ENCODE measurements at regions not wholly inside any gene's neighbourhood (a gene's known extent, or its start where the extent isn't known, plus 50 kb on each side); places are given as distances from the start of the nearest gene placed in this dataset.
"Not testable (repeated sequence)": the region's sequence is repeated elsewhere in the genome, so short reads cannot be mapped to it uniquely, and the experiment has no call there.

- no peak for DNase-seq
Observed at GRCh38 chr2:49465157-49465831, 311.0 kb upstream of the FSHR start.

DNA sequence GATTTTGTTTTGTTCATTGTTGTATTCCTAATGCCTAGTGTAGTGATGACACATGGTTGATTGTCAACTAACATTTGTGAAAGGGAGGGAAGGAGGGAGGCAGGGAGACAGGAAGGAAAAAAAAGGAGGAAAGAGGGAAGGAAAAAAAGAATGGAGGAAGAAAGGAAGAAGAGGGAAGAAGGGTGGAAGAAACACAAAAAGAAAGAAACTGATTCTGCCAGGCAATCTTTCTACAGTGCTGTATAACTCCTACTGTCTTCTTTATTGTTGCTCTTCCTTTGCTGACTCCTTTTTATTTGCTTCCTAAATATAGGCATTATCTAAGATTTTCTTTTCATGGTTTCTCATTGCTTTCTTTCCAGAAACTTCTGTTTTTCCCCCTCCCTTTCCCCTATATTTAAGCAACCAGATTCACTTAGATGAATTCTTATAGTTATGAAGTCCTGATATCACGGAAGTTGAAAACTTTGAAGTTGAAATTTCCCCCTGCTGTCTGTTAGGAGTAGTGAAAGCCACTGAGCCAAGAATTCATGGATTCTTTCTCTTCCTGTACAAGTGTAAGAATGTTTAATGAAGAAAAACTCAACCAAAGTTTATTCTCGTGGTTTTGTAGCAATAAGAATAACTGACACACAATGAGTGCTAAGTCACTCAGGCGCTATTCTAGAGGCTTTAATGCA is 305.1 kb upstream of the FSHR start:
- DNase-seq, result no peak

- no peak for DNase-seq
Observed at GRCh38 chr2:49444005-49444404, 289.7 kb upstream of the FSHR start.

DNA sequence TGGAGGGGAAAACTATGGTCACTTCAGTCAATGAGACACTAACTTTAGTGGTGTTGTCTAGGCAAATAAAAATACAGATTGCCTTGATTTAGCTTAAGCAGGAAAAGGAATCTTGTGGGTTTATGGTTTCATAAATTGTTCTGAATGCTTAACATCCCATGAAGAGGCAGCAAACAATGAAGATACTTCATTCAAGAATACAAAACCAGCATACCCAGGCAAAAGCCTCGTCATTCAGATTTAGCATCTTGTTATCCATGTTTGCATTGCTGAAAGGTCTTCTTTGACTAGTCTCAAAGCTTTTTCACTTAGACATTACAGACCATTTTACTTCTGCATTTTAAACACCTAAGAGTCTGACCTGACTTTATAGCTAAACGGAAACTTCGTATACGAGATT is 272.7 kb upstream of the FSHR start:
- no peak for DNase-seq

- DNase-seq, result no peak
Observed at GRCh38 chr2:49416252-49416651, 261.9 kb upstream of the FSHR start.

DNA sequence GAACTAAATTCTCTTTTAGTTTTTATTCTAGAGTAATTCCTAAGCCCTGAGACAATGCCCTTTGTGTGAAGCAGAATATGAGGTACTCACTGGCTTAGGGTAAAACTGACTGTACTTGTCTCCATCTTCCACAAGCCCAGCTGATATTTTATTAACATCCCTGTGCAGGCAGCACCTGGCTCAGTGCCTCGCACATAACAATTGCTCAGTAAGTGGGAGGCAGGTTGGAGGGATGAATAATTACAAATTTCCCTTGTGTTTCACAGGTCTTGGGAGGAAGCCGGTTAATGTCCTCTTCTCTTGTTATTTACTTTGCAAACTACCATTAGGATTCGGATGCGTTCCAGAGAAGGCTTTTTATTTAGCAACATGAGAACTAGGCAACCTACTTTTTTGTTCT is 249.8 kb upstream of the FSHR start:
- DNase-seq, result no peak

DNA sequence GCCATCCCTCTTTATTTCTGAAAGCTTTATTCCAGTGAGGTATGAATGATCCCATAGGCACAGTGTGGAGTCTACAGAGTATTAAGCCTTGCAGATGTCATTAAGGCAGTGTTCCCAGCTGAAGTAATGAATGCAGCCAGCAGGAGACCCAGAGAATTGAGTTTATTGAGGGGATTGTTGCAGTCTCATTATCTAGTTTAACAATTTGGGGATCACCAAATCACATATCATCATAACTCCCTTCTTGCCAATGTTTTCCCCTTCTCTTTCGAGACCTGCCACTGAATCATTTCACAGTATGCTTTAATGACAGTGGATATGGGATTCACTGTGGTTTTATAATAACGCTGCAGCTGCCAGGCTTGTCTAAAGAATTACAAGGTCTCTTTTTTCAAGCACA is 249.3 kb upstream of the FSHR start:
- no peak for DNase-seq

DNA sequence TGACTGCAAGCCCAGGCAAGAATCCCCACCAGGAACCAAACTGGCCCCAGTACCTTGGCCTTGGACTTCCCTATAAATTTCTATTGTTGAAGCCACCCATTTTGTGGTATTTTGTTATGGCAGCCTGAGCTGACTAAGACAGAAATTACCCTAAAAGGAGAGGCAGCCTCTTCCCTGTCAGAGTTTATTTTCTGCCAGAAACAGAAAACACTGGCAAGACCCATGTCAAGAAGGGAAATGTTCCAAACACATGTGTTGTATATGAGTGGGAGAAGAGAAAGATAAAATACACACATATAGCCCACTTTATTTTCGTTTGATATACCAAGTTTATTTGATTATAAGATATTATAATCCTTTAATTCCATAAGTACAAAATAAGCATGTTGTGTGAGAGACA is 225.1 kb upstream of the FSHR start:
- no peak for DNase-seq

GRCh38 chr2:49371128-49371701 is 216.9 kb upstream of the FSHR start:
- no peak for DNase-seq

DNA sequence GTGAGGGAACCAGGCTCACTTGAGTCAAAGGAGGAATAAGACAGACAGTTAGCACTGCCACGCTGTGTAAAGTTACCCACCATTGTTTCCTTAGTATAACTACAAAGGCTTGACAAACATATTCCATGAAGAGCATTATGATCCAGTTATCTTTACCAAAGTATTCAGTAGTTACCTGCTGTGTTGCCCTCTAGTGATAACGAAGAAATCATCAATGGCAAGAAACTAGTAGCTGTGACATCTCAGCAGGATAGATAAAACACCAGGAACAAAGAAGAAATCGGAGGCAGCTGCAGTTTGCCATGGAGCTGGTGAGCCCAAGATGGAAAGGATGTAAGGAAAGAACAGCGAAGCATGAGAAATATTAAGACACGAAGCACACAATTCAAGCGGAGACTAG is 215.3 kb upstream of the FSHR start:
- DNase-seq, result no peak

GRCh38 chr2:49369101-49369500 is 214.8 kb upstream of the FSHR start:
- no peak for DNase-seq

DNA sequence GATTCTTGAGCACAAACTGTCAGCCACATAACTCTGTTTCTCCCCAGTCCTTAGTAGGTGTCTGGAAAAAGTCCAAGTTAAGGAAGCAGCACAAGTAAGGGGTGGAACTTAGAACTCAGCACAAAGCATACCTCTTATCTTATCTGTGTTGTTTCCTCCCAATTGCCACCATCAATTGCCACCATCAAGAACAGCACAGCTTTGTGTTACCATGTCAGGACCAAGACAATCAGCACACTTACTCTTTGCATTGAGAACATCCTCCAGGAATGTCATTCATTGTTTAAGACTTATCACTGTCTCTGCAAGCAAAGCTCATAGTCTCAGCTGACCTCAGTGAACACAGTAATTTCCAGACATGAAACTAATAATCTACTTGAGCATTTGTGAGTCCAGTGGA is 212.7 kb upstream of the FSHR start:
- no peak for DNase-seq

DNA sequence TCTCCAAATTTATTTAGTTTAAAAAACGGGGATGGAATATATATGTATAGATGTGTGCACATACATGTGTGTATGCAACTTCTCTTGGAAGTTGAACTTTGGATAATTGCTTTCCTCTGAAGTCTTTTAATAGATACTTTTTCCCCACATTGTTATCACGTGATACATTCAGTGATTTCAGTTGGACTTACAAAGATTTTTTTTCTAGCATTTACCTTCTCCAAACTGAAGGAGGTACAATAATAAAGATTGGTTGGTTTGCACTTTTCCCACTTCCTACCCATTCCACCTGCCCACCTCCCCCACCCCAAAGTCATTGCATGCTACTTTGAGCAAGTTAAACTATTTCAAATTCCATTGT is 206.1 kb upstream of the FSHR start:
- no peak for DNase-seq

DNA sequence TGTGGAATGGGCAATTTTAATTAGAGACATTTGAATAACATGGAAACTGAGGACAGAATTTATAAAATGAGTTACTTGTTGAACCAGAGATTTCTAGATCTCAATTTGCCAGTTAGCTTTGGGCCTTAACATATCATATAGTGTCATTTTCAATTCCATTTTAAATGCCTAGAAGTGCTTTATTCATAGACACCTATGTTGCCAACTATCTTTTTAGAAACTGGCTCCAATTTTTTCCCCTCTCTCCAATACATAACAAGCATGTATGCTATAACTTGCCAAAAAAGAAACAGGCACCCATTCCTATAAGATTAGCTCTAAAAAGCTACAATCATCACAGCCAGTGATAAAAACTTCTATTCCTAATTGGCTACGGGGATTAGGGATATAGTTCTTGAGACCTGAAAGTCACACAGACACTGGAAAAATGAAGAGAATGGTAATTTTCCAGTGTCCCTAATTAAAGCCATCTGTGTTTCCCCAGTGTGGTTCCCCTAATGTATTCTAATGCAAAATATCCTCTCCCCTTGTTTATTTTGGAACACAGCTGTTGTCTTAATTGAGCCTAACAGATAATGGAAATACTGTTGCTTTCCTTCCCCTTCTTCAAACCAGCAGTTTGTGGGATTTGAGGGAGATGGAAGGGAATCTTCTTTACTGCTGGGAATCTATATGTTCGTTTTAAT is 205.5 kb upstream of the FSHR start:
- DNase-seq, result no peak

GRCh38 chr2:49355611-49356010 is 201.3 kb upstream of the FSHR start:
- no peak for DNase-seq

DNA sequence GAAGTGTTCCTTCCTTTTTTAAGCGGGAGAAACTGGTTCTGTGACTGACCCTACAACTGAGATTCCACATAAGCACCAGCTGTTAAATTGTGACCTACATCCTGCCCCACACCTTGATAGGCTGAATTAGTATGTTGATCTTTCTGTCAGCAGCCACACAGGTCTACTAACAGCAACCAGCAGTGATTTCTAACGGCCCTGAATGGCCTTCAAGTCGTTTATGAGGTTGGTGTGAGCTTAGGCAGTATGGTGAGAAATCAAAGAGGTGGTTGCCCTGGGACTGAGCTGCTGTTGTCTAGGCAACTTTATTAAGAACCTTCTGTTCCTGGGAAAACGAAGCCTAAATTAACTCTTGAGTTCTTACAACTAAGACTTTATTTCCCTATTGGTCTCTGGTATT is 197.2 kb upstream of the FSHR start:
- DNase-seq, result no peak

GRCh38 chr2:49343638-49344037 is 189.3 kb upstream of the FSHR start:
- DNase-seq, result no peak

- DNase-seq, result no peak
Observed at GRCh38 chr2:49342156-49342555, 187.8 kb upstream of the FSHR start.

- no peak for DNase-seq
Observed at GRCh38 chr2:49335546-49335945, 181.2 kb upstream of the FSHR start.

DNA sequence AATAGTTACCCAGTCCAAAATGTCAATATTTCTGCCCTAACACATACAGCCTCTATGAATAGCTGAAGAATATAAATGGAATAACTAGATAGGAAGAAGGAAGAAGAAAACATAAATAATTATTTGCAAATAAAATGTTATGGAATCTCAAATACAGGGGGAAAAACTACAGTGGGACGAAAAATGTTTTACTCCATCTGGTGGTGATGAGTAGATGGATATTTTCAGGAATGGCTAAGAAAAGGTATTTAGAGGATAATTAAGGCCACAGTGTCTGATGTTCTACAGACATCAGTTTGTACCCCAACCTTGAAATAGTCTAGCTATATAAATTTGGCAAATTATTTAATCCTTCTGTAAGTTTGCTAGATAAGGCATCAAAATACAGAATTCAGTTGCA is 178.1 kb upstream of the FSHR start:
- DNase-seq, result no peak

DNA sequence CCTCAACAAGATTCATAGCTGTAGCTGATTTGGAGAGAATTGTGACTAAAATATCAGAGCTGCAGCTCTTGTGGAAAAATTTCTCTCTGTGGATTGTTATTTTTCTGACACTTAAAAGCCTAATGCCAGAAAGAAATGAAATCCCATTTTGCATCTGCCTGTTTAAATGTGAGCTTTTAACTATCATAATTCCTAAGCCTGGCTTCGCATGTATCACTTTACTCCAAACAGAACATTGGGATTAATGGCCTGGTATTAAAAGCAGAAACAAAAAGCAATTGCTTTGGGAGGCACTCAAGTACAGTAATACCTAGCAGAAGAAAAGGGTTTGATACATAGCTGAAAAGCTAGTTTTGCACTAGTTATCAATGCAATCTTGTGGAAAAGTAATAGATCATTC is 164.2 kb upstream of the FSHR start:
- DNase-seq, result no peak

GRCh38 chr2:49309461-49309860 is 155.1 kb upstream of the FSHR start:
- DNase-seq, result no peak

DNA sequence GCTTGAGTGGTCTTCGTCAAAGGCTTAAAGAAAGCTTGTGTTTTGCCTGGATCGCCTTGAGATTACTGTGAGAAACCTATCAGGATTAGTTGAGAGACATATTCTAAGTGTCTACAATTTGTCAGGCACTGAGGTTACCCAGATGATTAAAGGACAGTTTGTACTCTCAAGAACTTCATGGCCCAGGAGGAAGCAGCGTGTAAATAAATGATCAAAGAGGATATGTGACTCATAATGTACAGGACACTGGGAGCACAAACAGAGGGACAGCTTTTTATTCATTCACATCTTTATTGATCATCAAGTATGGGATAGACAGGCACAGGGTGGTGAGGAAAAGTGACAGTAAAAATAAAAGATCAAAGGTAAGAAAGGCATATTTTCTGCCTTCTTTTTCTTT is 152.6 kb upstream of the FSHR start:
- no peak for DNase-seq

DNA sequence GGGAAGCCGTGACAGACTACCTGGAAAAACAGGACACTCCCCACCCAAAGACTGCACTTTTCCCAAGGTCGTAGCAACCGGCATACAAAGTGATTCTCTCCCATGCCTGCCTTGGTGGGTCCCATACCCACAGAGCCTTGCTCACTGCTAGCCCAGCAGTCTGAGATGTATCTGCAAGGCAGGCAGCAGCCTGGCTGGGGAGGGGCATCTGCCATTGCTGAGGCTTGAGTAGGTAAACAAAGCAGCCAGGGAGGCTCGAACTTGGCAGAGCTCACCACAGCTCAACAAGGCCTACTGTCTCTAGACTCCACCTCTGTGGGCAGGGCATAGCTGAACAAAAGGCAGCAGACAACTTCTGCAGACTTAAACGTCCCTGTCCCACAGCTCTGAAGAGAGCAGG is 144.4 kb upstream of the FSHR start:
- DNase-seq, result not testable (repeated sequence)

Data from DMS 273 treated with DMSO at 0.1 percent for 48 hours (cell line).